ENCODE measurements at regions not wholly inside any gene's neighbourhood (a gene's known extent, or its start where the extent isn't known, plus 50 kb on each side); places are given as distances from the start of the nearest gene placed in this dataset.

DNA sequence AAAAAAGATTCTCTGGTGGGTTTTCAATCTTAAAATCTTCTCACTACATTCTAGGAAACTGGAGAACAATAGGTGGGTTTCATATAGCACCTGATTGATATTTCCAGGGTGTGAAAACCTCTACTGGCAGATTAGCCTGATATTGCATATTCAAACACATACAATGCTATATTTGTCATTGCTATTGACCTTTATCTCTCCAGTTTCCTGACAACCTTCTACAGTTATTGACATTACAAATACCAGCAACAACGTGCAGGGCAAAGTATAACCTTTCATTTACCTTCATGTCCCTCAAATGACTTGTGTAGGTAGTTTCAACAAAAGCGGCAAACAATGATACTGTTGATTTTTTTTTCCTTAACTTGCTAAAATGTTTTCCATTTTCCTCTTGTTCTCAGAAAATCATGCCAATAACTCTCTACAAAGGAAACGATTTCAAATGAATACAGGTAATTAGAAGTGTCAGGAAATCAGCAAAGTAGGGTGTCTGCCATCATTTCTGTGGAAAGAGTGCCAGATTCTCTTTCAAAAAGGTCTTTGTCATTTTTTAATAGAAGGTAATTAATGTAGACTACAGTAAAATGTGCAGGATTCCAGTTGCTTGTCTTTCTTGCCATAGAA is 72.6 kb upstream of the CDIN1 start (continued):
- TF ChIP-seq FLYWCH1 (CRISPR knock-in tag; IDR thresholded peaks at IDR 0.05) (no peak), ZNF556 (CRISPR knock-in tag; IDR thresholded peaks at IDR 0.05; ENCODE audit: borderline replicate concordance) (no peak), RARG (CRISPR knock-in tag; IDR thresholded peaks at IDR 0.05; ENCODE audit: low read depth) (no peak), ZFP37 (CRISPR knock-in tag; IDR thresholded peaks at IDR 0.05; ENCODE audit: borderline replicate concordance) (no peak), RBFOX2 (IDR thresholded peaks at IDR 0.05; ENCODE audit: low read depth, low read length) (no peak), ZC3H4 (CRISPR knock-in tag; IDR thresholded peaks at IDR 0.05; ENCODE audit: borderline replicate concordance) (no peak), ATM (IDR thresholded peaks at IDR 0.05; ENCODE audit: borderline replicate concordance) (no peak), GATAD2A (CRISPR knock-in tag; IDR thresholded peaks at IDR 0.05) (peak; percentile 96), TBP (CRISPR knock-in tag; IDR thresholded peaks at IDR 0.05) (no peak), ZNF558 (CRISPR knock-in tag; IDR thresholded peaks at IDR 0.05; ENCODE audit: borderline replicate concordance) (no peak), ZNF562 (CRISPR knock-in tag; IDR thresholded peaks at IDR 0.05; ENCODE audit: borderline replicate concordance) (no peak), JUN (CRISPR knock-in tag; IDR thresholded peaks at IDR 0.05) (no peak), ZNF20 (CRISPR knock-in tag; IDR thresholded peaks at IDR 0.05) (no peak), FOXK1 (CRISPR knock-in tag; IDR thresholded peaks at IDR 0.05; ENCODE audit: borderline replicate concordance, low read depth) (peak; percentile 95; the same call in 1 of the 2 replicates), ZNF543 (CRISPR knock-in tag; IDR thresholded peaks at IDR 0.05) (no peak), ZNF619 (CRISPR knock-in tag; IDR thresholded peaks at IDR 0.05) (no peak), FOXO1 (CRISPR knock-in tag; IDR thresholded peaks at IDR 0.05) (peak; percentile 95), ZNF678 (CRISPR knock-in tag; IDR thresholded peaks at IDR 0.05) (no peak), STAG1 (CRISPR knock-in tag; IDR thresholded peaks at IDR 0.05) (no peak), ZNF773 (CRISPR knock-in tag; IDR thresholded peaks at IDR 0.05; ENCODE audit: borderline replicate concordance) (no peak), ZKSCAN1 (IDR thresholded peaks at IDR 0.05; ENCODE audit: low read length) (no peak), ZNF709 (CRISPR knock-in tag; IDR thresholded peaks at IDR 0.05) (no peak), STAT5B (CRISPR knock-in tag; IDR thresholded peaks at IDR 0.05) (peak; percentile 91; the same call in 1 of the 2 replicates), PRMT3 (CRISPR knock-in tag; IDR thresholded peaks at IDR 0.05; ENCODE audit: borderline replicate concordance, low read depth) (no peak)
- TF ChIP-seq, protein P1, sequence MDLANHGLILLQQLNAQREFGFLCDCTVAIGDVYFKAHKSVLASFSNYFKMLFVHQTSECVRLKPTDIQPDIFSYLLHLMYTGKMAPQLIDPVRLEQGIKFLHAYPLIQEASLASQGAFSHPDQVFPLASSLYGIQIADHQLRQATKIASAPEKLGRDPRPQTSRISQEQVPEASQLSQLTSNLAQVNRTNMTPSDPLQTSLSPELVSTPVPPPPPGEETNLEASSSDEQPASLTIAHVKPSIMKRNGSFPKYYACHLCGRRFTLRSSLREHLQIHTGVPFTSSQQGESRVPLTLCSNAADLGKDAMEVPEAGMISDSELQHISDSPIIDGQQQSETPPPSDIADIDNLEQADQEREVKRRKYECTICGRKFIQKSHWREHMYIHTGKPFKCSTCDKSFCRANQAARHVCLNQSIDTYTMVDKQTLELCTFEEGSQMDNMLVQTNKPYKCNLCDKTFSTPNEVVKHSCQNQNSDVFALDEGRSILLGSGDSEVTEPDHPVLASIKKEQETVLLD (CRISPR knock-in tag; IDR thresholded peaks at IDR 0.05; ENCODE audit: low read depth), result no peak
- TF ChIP-seq, protein P2, sequence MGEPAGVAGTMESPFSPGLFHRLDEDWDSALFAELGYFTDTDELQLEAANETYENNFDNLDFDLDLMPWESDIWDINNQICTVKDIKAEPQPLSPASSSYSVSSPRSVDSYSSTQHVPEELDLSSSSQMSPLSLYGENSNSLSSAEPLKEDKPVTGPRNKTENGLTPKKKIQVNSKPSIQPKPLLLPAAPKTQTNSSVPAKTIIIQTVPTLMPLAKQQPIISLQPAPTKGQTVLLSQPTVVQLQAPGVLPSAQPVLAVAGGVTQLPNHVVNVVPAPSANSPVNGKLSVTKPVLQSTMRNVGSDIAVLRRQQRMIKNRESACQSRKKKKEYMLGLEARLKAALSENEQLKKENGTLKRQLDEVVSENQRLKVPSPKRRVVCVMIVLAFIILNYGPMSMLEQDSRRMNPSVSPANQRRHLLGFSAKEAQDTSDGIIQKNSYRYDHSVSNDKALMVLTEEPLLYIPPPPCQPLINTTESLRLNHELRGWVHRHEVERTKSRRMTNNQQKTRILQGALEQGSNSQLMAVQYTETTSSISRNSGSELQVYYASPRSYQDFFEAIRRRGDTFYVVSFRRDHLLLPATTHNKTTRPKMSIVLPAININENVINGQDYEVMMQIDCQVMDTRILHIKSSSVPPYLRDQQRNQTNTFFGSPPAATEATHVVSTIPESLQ (CRISPR knock-in tag; conservative IDR thresholded peaks at IDR 0.05), result no peak
- TF ChIP-seq, protein P3, sequence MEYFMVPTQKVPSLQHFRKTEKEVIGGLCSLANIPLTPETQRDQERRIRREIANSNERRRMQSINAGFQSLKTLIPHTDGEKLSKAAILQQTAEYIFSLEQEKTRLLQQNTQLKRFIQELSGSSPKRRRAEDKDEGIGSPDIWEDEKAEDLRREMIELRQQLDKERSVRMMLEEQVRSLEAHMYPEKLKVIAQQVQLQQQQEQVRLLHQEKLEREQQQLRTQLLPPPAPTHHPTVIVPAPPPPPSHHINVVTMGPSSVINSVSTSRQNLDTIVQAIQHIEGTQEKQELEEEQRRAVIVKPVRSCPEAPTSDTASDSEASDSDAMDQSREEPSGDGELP (IDR thresholded peaks at IDR 0.05; ENCODE audit: borderline replicate concordance, low read depth), result peak; percentile 19; the same call in 1 of the 2 replicates
- TF ChIP-seq, protein P4, sequence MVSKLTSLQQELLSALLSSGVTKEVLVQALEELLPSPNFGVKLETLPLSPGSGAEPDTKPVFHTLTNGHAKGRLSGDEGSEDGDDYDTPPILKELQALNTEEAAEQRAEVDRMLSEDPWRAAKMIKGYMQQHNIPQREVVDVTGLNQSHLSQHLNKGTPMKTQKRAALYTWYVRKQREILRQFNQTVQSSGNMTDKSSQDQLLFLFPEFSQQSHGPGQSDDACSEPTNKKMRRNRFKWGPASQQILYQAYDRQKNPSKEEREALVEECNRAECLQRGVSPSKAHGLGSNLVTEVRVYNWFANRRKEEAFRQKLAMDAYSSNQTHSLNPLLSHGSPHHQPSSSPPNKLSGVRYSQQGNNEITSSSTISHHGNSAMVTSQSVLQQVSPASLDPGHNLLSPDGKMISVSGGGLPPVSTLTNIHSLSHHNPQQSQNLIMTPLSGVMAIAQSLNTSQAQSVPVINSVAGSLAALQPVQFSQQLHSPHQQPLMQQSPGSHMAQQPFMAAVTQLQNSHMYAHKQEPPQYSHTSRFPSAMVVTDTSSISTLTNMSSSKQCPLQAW (CRISPR knock-in tag; IDR thresholded peaks at IDR 0.05), result no peak; the same call in 1 of the 2 replicates

Data from HepG2 (cell line).